Adrenal gland (tissue), 5 donors: ENCODE measurements at regions not wholly inside any gene's neighbourhood (a gene's known extent, or its start where the extent isn't known, plus 50 kb on each side); places are given as distances from the start of the nearest gene placed in this dataset.

ENCODE experiments used
- POLR2A ChIP-seq, 2 donors: fragments of 450-650 bp; IDR thresholded peaks; one replicate each; pipeline ENCODE4 v1.6.1; 2017; ENCODE audit warnings: antibody characterized with exemption in 2 of 2, mild to moderate bottlenecking in 2 of 2, moderate library complexity in 1 of 2
- TF ChIP-seq, protein P1 (sequence below), 6 experiments: fragments of 450-650 bp in 4 of 6; fragments of 200-600 bp in 2 of 6; sonication (generic) in 1 of 6; IDR thresholded peaks; 1 replicate in 5 of 6; 2 replicates in 1 of 6; pipeline versions ENCODE4 v1.5.1 to v1.8.0; 2016 to 2021; ENCODE audit warnings: antibody characterized with exemption in 6 of 6, mild to moderate bottlenecking in 2 of 6, moderate library complexity in 1 of 6
- donor health status: DM: no; HTN: no; CAD: no.

GRCh38 chr6:12473494-12473893, 183.3 kb downstream of the EDN1 start:
- TF ChIP-seq, protein P1, sequence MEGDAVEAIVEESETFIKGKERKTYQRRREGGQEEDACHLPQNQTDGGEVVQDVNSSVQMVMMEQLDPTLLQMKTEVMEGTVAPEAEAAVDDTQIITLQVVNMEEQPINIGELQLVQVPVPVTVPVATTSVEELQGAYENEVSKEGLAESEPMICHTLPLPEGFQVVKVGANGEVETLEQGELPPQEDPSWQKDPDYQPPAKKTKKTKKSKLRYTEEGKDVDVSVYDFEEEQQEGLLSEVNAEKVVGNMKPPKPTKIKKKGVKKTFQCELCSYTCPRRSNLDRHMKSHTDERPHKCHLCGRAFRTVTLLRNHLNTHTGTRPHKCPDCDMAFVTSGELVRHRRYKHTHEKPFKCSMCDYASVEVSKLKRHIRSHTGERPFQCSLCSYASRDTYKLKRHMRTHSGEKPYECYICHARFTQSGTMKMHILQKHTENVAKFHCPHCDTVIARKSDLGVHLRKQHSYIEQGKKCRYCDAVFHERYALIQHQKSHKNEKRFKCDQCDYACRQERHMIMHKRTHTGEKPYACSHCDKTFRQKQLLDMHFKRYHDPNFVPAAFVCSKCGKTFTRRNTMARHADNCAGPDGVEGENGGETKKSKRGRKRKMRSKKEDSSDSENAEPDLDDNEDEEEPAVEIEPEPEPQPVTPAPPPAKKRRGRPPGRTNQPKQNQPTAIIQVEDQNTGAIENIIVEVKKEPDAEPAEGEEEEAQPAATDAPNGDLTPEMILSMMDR (IDR thresholded peaks at IDR 0.05): no peak
- TF ChIP-seq POLR2A (IDR thresholded peaks at IDR 0.05): no peak
